SK-N-SH treated with all-trans-retinoic acid at 6 μM for 48 hours (cell line): ENCODE measurements at regions not wholly inside any gene's neighbourhood (a gene's known extent, or its start where the extent isn't known, plus 50 kb on each side); places are given as distances from the start of the nearest gene placed in this dataset.

Source experiments
- ATAC-seq: fragments of 200-7000 bp; cut with Tn5 transposase; 3 replicates; pipeline ENCODE4 v1.9.1; 2020; ENCODE audit warnings: mild to moderate bottlenecking, moderate library complexity
- ARNTL ChIP-seq: fragments of 450-650 bp; formaldehyde crosslinking; IDR thresholded peaks from 2 replicates; pipeline ENCODE4 v1.5.0; 2020; ENCODE audit warnings: low read depth, mild to moderate bottlenecking, moderate library complexity, borderline replicate concordance
- BACH2 ChIP-seq: fragments of 250-450 bp; sonication (Bioruptor Pico); IDR thresholded peaks from 2 replicates; pipeline ENCODE4 v1.9.0; 2021; ENCODE audit warnings: mild to moderate bottlenecking, borderline replicate concordance
- CSDC2 ChIP-seq: fragments of 250-450 bp; sonication (Bioruptor Pico); IDR thresholded peaks from 2 replicates; pipeline ENCODE4 v1.5.0; 2020; ENCODE audit warnings: mild to moderate bottlenecking, moderate library complexity
- CSRNP3 ChIP-seq: fragments of 250-450 bp; sonication (Bioruptor Pico); IDR thresholded peaks from 2 replicates; pipeline ENCODE4 v1.5.1; 2021; ENCODE audit warnings: mild to moderate bottlenecking, moderate library complexity
- ESRRG ChIP-seq: fragments of 250-450 bp; sonication (Bioruptor Pico); IDR thresholded peaks from 2 replicates; pipeline ENCODE4 v1.6.1; 2021; ENCODE audit warnings: mild to moderate bottlenecking
- GLIS3 ChIP-seq: fragments of 250-450 bp; sonication (Bioruptor Pico); IDR thresholded peaks from 2 replicates; pipeline ENCODE4 v1.5.0; 2020; ENCODE audit warnings: mild to moderate bottlenecking, moderate library complexity
- ISL1 ChIP-seq: fragments of 250-450 bp; sonication (Bioruptor Pico); IDR thresholded peaks from 2 replicates; pipeline ENCODE4 v2.1.2; 2022; ENCODE audit warnings: mild to moderate bottlenecking, moderate library complexity
- OSR1 ChIP-seq: fragments of 250-450 bp; sonication (Bioruptor Pico); IDR thresholded peaks from 2 replicates; pipeline ENCODE4 v1.8.0; 2022; ENCODE audit warnings: moderate library complexity, mild to moderate bottlenecking, inconsistent platforms
- PATZ1 ChIP-seq: fragments of 250-450 bp; sonication (Bioruptor Pico); IDR thresholded peaks from 2 replicates; pipeline ENCODE4 v1.8.0; 2020; ENCODE audit warnings: mild to moderate bottlenecking, moderate library complexity, borderline replicate concordance
- POU6F1 ChIP-seq: fragments of 250-450 bp; sonication (Bioruptor Pico); IDR thresholded peaks from 2 replicates; pipeline ENCODE4 v1.8.0; 2021; ENCODE audit warnings: low read depth, mild to moderate bottlenecking, moderate library complexity, borderline replicate concordance
- PPARA ChIP-seq: fragments of 250-450 bp; sonication (Bioruptor Pico); IDR thresholded peaks from 2 replicates; pipeline ENCODE4 v1.5.0; 2020; ENCODE audit warnings: mild to moderate bottlenecking, borderline replicate concordance
- RARB ChIP-seq: fragments of 250-450 bp; sonication (Bioruptor Pico); IDR thresholded peaks from 2 replicates; pipeline ENCODE4 v1.8.0; 2021; ENCODE audit warnings: mild to moderate bottlenecking, moderate library complexity
- SNAI2 ChIP-seq: fragments of 250-450 bp; sonication (Bioruptor Pico); IDR thresholded peaks from 2 replicates; pipeline ENCODE4 v1.5.0; 2020; ENCODE audit warnings: mild to moderate bottlenecking, moderate library complexity
- TCF4 ChIP-seq: fragments of 250-450 bp; sonication (Bioruptor Pico); IDR thresholded peaks from 2 replicates; pipeline ENCODE4 v1.8.0; 2021; ENCODE audit warnings: mild to moderate bottlenecking, moderate library complexity, borderline replicate concordance
- TOX ChIP-seq: fragments of 250-450 bp; sonication (Bioruptor Pico); IDR thresholded peaks from 2 replicates; pipeline ENCODE4 v1.8.0; 2021; ENCODE audit warnings: mild to moderate bottlenecking, moderate library complexity, borderline replicate concordance
- TSHZ2 ChIP-seq: fragments of 250-450 bp; sonication (Bioruptor Pico); IDR thresholded peaks from 2 replicates; pipeline ENCODE4 v1.5.0; 2020; ENCODE audit warnings: mild to moderate bottlenecking, moderate library complexity
- ZFP30 ChIP-seq: fragments of 450-650 bp; formaldehyde crosslinking; IDR thresholded peaks from 2 replicates; pipeline ENCODE4 v1.5.0; 2022; ENCODE audit warnings: mild to moderate bottlenecking, moderate library complexity
- ZNF565 ChIP-seq: fragments of 450-650 bp; formaldehyde crosslinking; conservative IDR thresholded peaks from 2 replicates; pipeline ENCODE4 v1.5.0; 2020; ENCODE audit warnings: low read depth, mild to moderate bottlenecking, moderate library complexity
- ZNF70 ChIP-seq: fragments of 450-650 bp; formaldehyde crosslinking; IDR thresholded peaks from 2 replicates; pipeline ENCODE4 v1.5.0; 2020; ENCODE audit warnings: mild to moderate bottlenecking, moderate library complexity
- ZNF8 ChIP-seq: fragments of 450-650 bp; formaldehyde crosslinking; IDR thresholded peaks from 2 replicates; pipeline ENCODE4 v1.5.0; 2020; ENCODE audit warnings: mild to moderate bottlenecking, moderate library complexity

- TF ChIP-seq OSR1 (CRISPR knock-in tag), result no peak
- no peak for TF ChIP-seq ESRRG (CRISPR knock-in tag)
- no peak for TF ChIP-seq RARB
- no peak for TF ChIP-seq ISL1
These were observed 310.8 kb upstream of the MAP2 start (continued) for GRCh38 chr2:209113026-209113425.

- no peak for ATAC-seq
- TF ChIP-seq RARB (no peak), SNAI2 (no peak), ISL1 (no peak), BACH2 (CRISPR knock-in tag) (no peak), PATZ1 (CRISPR knock-in tag) (no peak), OSR1 (CRISPR knock-in tag) (no peak), ZNF8 (CRISPR knock-in tag) (no peak), TOX (CRISPR knock-in tag) (no peak), ZNF565 (CRISPR knock-in tag) (no peak), TSHZ2 (CRISPR knock-in tag) (no peak), ARNTL (no peak), ESRRG (CRISPR knock-in tag) (no peak)
These were observed 309.1 kb upstream of the MAP2 start for GRCh38 chr2:209114588-209115240.

GRCh38 chr2:209121691-209122090 lies 302.2 kb upstream of the MAP2 start:
- TF ChIP-seq TOX (CRISPR knock-in tag) (no peak), TSHZ2 (CRISPR knock-in tag) (no peak), PPARA (CRISPR knock-in tag) (no peak), SNAI2 (no peak), POU6F1 (no peak), PATZ1 (CRISPR knock-in tag) (no peak), GLIS3 (CRISPR knock-in tag) (no peak), OSR1 (CRISPR knock-in tag) (no peak), RARB (no peak), TCF4 (CRISPR knock-in tag) (no peak), CSRNP3 (no peak), ZNF8 (CRISPR knock-in tag) (no peak), ZFP30 (CRISPR knock-in tag) (no peak), CSDC2 (CRISPR knock-in tag) (no peak), ZNF70 (CRISPR knock-in tag) (no peak), ISL1 (no peak), ZNF565 (CRISPR knock-in tag) (no peak), ARNTL (no peak), ESRRG (CRISPR knock-in tag) (no peak)
- no peak for ATAC-seq
